GM12891 (cell line): ENCODE measurements at regions not wholly inside any gene's neighbourhood (a gene's known extent, or its start where the extent isn't known, plus 50 kb on each side); places are given as distances from the start of the nearest gene placed in this dataset.

Experiments used
- POLR2A ChIP-seq: IDR thresholded peaks from 2 replicates; pipeline ENCODE4 v1.6.1; 2011; ENCODE audit warnings: low read depth, low read length, control low read depth
- POLR2AphosphoS5 ChIP-seq: IDR thresholded peaks from 2 replicates; pipeline ENCODE4 v1.6.1; 2011; ENCODE audit warnings: low read depth, low read length, control low read depth

- TF ChIP-seq POLR2A (no peak), POLR2AphosphoS5 (no peak)
Observed at GRCh38 chr10:125218967-125219366, 58.6 kb upstream of the CTBP2 start.
